Vagina (tissue), 2 donors: ENCODE measurements at regions not wholly inside any gene's neighbourhood (a gene's known extent, or its start where the extent isn't known, plus 50 kb on each side); places are given as distances from the start of the nearest gene placed in this dataset.

Source experiments
- DNase-seq, 2 donors: peaks; one replicate each; pipeline ENCODE4 v3.0.0-alpha.2; 2017; ENCODE audit errors: extremely low spot score in 2 of 2
- H3K27ac ChIP-seq: fragments of 200-600 bp; sonication (generic); one replicate; pipeline ENCODE4 v1.5.1; 2019
- H3K27me3 ChIP-seq: fragments of 200-600 bp; sonication (generic); one replicate; pipeline ENCODE4 v1.5.1; 2019
- H3K36me3 ChIP-seq, 2 donors: fragments of 200-600 bp; sonication (generic); one replicate each; pipeline ENCODE4 v1.5.1; 2017 to 2019
- H3K4me1 ChIP-seq: fragments of 200-600 bp; sonication (generic); one replicate; pipeline ENCODE4 v1.5.1; 2019
- H3K4me3 ChIP-seq, 2 donors: fragments of 200-600 bp; sonication (generic); 1 replicate in 1 of 2; 2 replicates in 1 of 2; pipeline ENCODE4 v1.5.1; 2016 to 2019
- H3K9me3 ChIP-seq: fragments of 200-600 bp; sonication (generic); one replicate; pipeline ENCODE4 v1.5.1; 2019
- POLR2A ChIP-seq, 2 donors: fragments of 450-650 bp; IDR thresholded peaks; one replicate each; pipeline ENCODE4 v1.6.1; 2017; ENCODE audit warnings: antibody characterized with exemption in 2 of 2, mild to moderate bottlenecking in 2 of 2, moderate library complexity in 2 of 2
- POLR2AphosphoS5 ChIP-seq, 2 donors: sonication (generic); formaldehyde crosslinking; IDR thresholded peaks; one replicate each; pipeline ENCODE4 v1.9.0; 2017; ENCODE audit warnings: antibody characterized with exemption in 2 of 2, mild to moderate bottlenecking in 2 of 2, low read depth in 1 of 2; ENCODE audit not compliant: insufficient read depth in 1 of 2
- intact Hi-C: fragments of 100-400 bp; cut with DNase I; formaldehyde crosslinking; loops from one replicate; pipeline ENCODE4 v1.15.1; 2023
- TF ChIP-seq, protein P1 (sequence below), 3 experiments: fragments of 450-650 bp in 2 of 3; fragments of 200-600 bp in 1 of 3; sonication (generic) in 1 of 3; IDR thresholded peaks; one replicate each; pipeline ENCODE4 v1.5.1; 2017 to 2019; ENCODE audit warnings: antibody characterized with exemption in 3 of 3, mild to moderate bottlenecking in 2 of 3, moderate library complexity in 2 of 3

- no peak overlapping the region for H3K27ac ChIP-seq
- TF ChIP-seq, protein P1, sequence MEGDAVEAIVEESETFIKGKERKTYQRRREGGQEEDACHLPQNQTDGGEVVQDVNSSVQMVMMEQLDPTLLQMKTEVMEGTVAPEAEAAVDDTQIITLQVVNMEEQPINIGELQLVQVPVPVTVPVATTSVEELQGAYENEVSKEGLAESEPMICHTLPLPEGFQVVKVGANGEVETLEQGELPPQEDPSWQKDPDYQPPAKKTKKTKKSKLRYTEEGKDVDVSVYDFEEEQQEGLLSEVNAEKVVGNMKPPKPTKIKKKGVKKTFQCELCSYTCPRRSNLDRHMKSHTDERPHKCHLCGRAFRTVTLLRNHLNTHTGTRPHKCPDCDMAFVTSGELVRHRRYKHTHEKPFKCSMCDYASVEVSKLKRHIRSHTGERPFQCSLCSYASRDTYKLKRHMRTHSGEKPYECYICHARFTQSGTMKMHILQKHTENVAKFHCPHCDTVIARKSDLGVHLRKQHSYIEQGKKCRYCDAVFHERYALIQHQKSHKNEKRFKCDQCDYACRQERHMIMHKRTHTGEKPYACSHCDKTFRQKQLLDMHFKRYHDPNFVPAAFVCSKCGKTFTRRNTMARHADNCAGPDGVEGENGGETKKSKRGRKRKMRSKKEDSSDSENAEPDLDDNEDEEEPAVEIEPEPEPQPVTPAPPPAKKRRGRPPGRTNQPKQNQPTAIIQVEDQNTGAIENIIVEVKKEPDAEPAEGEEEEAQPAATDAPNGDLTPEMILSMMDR (IDR thresholded peaks at IDR 0.05) = no peak
- TF ChIP-seq POLR2AphosphoS5 (IDR thresholded peaks at IDR 0.05; ENCODE audit: insufficient read depth in 1 of 2, low read depth in 1 of 2) = no peak
- TF ChIP-seq POLR2A (IDR thresholded peaks at IDR 0.05) = no peak
- H3K4me1 ChIP-seq = no peaks in the 10 kb centered on the region
- H3K27me3 ChIP-seq = no peaks in the 10 kb centered on the region
- no peak overlapping the region for H3K4me3 ChIP-seq
- DNase-seq = no peak
- H3K36me3 ChIP-seq = no peaks in the 10 kb centered on the region
- intact Hi-C loops = no loop called here
- no peaks in the 10 kb centered on the region for H3K9me3 ChIP-seq
These were observed 368.4 kb upstream of the ITGA1 start for GRCh38 chr5:52419357-52419756.

- H3K9me3 ChIP-seq = no peaks in the 10 kb centered on the region
- no peak overlapping the region for H3K27ac ChIP-seq
- H3K27me3 ChIP-seq = no peaks in the 10 kb centered on the region
- TF ChIP-seq POLR2AphosphoS5 (IDR thresholded peaks at IDR 0.05; ENCODE audit: insufficient read depth in 1 of 2, low read depth in 1 of 2) (no peak), POLR2A (IDR thresholded peaks at IDR 0.05) (no peak)
- TF ChIP-seq, protein P1 (IDR thresholded peaks at IDR 0.05) = no peak
- no peaks in the 10 kb centered on the region for H3K36me3 ChIP-seq
- intact Hi-C loops = no loop called here
- no peak for DNase-seq
- H3K4me3 ChIP-seq = no peak overlapping the region
- H3K4me1 ChIP-seq = no peaks in the 10 kb centered on the region
These were observed 360.1 kb upstream of the ITGA1 start for GRCh38 chr5:52427615-52428014.

DNA sequence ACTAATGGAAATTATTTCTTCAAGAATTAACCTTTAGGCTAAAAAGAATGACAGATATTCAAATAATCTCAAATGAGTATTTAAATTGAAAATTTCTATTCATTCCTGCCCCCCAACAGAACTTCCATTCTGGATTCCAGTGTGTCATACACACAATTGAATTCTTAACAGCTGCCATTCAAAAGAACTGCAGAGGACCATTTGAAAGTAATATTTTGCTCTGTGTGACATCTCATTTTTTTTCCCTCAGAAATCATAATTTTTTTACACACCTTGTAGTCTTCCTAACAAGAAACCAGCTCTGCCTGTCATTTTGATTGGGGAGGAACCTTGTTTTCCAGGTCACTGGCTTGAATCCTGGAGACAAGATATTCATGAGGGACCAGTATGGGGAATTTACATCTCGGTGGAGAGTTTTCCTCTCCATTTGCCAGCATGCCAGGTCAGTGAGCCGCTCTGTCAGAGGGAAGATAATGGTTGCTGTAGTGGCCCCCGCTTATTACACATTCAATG, 358.7 kb upstream of the ITGA1 start:
- H3K27ac ChIP-seq = no peak overlapping the region
- intact Hi-C loops = no loop called here

DNA sequence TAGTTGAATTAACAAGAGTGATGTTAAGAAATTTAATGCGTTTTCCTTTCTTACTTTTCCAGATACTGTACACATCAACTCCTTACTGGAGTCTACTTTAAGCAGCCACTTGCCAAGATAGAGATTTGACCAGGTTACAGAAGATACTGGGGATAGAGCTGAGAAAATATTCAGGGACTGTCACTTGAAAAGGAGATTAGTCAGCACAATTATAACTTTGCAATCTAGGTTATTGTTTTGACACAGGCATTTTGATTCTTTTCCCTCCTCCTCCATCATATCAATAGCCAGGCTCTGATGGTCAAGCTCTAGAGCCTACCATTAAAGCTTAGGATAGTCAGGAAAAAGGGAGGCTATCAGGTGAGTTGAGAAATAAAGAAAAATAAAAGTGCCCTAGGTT, 345.9 kb upstream of the ITGA1 start:
- no peak for DNase-seq
- H3K4me3 ChIP-seq = no peak overlapping the region
- H3K4me1 ChIP-seq = no peaks in the 10 kb centered on the region
- intact Hi-C loops = no loop called here
- no peaks in the 10 kb centered on the region for H3K36me3 ChIP-seq
- H3K27ac ChIP-seq = no peak overlapping the region
- TF ChIP-seq, protein P1 (IDR thresholded peaks at IDR 0.05) = no peak
- TF ChIP-seq POLR2A (IDR thresholded peaks at IDR 0.05) = no peak
- TF ChIP-seq POLR2AphosphoS5 (IDR thresholded peaks at IDR 0.05; ENCODE audit: insufficient read depth in 1 of 2, low read depth in 1 of 2) = no peak
- no peaks in the 10 kb centered on the region for H3K27me3 ChIP-seq
- H3K9me3 ChIP-seq = no peaks in the 10 kb centered on the region

More for the DNA sequence above, 358.7 kb upstream of the ITGA1 start:
- Histone ChIP-seq H3K36me3 (no peaks in the 10 kb centered on the region), H3K4me3 (no peak overlapping the region), H3K27me3 (no peaks in the 10 kb centered on the region), H3K4me1 (no peaks in the 10 kb centered on the region), H3K9me3 (no peaks in the 10 kb centered on the region)
- TF ChIP-seq POLR2A (IDR thresholded peaks at IDR 0.05) = no peak
- no peak for TF ChIP-seq POLR2AphosphoS5 (IDR thresholded peaks at IDR 0.05; ENCODE audit: insufficient read depth in 1 of 2, low read depth in 1 of 2)
- TF ChIP-seq, protein P1 (IDR thresholded peaks at IDR 0.05) = no peak
- no peak for DNase-seq

DNA sequence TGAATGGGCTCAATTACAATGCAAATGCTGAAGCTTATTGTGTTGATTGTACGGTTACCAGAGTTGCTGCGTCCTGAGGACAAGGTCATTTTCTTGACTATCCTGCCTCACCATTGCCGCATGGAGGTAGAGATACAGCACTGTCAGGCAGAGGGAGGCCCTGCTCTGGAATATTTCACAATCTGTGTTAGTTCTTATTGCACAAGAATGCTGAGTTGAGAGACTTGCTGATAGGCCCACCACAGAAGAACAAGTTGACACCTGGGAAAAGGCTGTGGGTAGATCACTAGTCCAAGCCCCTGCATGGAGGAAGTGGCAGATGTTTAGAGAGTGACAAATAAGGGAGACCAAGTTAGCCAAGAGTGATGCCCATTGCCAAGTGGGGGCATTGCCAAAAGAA, 344.5 kb upstream of the ITGA1 start:
- Histone ChIP-seq H3K4me3 (no peak overlapping the region), H3K27ac (no peak overlapping the region), H3K36me3 (no peaks in the 10 kb centered on the region), H3K27me3 (no peaks in the 10 kb centered on the region), H3K4me1 (no peaks in the 10 kb centered on the region), H3K9me3 (no peaks in the 10 kb centered on the region)
- no peak for DNase-seq
- TF ChIP-seq, protein P1 (IDR thresholded peaks at IDR 0.05) = no peak
- TF ChIP-seq POLR2AphosphoS5 (IDR thresholded peaks at IDR 0.05; ENCODE audit: insufficient read depth in 1 of 2, low read depth in 1 of 2) (no peak), POLR2A (IDR thresholded peaks at IDR 0.05) (no peak)
- intact Hi-C loops = no loop called here
